ENCODE measurements at regions not wholly inside any gene's neighbourhood (a gene's known extent, or its start where the extent isn't known, plus 50 kb on each side); places are given as distances from the start of the nearest gene placed in this dataset.

DNA sequence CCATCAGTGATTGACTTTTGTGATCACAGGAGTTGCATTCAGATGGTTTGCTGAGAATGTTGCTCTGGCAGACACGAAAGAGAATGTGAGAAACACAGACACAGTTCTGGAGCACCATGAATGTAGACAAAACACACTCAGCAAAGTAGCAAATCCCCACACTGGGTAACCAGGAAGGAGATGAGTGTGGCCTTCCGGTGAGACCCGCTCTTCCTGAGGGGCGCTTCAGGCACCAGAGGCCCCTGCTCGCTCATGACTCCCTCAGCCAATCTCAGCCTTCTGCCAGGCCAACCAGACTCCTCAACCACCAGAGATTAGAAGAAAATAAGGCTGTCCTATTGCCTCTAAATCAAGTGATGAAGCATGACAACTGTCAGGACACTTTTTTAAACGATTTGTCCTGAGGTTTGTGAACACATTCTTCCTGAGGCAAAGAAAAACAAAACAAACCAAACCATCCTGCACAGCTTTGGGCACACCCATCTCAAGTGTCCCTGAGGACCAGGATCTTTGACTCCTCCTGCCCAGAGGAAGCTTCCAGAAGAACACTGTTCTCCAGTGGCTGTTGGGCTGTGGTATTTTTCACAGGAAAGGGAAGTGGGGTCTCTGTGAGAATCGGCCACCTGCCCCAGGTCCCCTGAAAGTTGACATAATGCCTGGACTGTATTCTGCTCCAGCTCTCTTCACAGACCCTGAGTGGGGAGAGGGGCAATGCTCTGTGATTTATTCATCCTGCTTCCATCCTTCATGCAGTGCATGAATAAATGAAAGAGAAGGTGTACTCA, 152.8 kb downstream of the BCL11A start:
- DNase-seq (ENCODE audit: low spot score) = no peak

DNA sequence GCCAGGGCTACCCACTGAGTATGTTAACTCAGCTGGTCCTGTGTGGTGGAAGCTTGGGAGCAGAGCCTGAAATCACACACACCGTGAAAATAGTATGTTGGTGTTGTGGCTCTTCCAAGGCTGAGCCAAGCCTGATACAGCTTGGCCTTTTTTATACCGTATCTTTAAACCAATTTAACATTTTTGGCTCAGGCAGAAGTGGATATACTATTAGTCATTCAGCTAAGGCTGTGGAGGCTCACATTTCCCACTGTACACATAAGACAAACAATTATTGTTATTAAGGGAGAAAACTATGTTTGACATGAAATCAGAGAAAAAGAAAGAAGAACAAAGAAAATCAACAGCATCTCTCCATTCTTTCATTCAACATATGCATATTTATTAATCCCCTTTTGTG, 159.0 kb downstream of the BCL11A start:
- DNase-seq (ENCODE audit: low spot score) = no peak

DNA sequence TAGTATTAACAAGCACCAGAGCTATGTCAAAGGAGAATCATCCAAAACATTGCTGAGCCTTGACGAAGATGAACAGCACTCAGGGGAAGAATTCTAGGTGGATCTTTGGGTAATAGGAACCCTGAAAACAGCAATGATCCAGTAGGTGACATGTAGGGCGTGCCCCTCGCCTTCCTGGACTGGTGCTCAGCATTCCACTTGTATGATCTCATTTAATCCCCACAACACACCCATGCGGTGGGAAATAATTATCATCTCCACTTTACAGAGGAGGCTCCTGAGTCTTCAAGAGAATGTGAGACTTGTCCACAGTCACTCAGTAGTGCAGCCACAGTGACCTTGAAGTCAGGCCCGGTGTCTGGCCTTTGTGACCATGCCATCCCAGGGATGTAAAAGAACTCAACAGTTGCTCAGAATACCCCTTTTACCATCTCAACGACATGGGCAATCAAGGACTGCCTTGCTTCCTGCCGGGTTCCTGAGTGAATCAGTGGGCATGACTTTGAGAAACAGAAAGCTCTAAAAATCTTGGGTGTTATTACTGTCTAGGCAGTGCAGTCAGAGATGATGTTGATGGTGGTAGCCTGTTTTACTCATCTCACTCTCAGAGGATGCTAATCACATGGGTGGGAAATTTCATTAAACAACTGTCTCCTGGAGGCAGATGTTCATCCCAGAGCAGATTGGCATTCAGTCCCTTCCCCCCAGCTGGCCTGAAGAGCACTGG, 161.6 kb downstream of the BCL11A start:
- no peak for DNase-seq (ENCODE audit: low spot score)

DNA sequence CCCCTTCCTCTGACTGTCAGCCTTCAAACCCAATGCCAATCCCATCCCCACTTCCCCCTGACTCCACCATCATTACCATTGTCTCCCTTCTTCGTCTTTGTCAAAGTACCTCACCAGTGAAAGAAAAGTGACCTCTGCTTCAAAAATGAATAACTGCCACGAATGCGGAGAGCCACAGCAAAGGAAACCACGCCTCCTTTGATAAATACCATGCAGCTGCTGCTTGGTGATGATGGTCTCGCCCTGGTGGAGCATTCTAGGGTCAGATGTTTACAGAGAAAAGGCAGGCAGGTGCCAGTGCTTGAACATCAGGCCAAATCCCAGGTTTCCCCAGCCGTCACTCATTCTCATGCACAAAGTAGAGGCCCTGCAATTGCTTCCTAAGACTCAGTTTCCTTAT, 162.2 kb downstream of the BCL11A start:
- no peak for DNase-seq (ENCODE audit: low spot score)

DNA sequence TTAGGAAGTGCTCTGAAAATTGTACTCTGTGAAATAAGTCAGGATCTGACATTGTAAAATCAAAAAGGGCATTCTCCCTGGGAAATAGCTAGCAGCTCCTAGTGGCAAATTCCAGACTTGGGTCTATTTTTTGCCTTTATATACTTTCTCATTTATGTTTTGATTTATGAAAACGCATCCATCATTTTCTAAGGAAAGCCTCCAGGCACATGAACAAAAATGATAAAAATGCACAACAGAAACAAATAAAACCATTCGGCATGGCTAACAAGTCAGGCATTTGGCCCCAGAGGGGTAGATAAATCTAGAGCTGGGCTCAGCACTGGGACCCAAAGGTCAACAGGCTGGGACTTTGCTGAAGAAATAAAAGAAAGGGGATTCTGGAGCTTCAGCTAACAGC, 167.0 kb downstream of the BCL11A start:
- no peak for DNase-seq (ENCODE audit: low spot score)

DNA sequence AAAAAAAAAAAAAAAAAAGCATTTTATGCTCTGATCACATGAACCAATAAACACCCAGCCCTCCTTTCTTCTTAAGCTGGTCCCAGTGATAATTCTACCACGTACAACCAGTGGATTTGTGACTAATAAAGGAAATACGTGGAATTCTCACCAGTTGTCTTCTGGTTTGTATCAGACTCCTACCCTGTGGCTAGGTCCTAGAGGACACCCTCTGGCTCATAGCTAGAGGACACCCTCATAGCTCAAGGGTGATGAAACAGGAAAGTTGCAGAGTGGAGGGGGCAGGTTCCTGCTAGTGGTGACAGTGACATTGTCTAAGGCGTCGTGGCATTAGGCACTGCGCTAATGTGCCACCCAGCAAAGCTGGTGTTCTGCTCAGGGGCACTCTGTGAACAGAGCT, 167.8 kb downstream of the BCL11A start:
- no peak for DNase-seq (ENCODE audit: low spot score)

DNA sequence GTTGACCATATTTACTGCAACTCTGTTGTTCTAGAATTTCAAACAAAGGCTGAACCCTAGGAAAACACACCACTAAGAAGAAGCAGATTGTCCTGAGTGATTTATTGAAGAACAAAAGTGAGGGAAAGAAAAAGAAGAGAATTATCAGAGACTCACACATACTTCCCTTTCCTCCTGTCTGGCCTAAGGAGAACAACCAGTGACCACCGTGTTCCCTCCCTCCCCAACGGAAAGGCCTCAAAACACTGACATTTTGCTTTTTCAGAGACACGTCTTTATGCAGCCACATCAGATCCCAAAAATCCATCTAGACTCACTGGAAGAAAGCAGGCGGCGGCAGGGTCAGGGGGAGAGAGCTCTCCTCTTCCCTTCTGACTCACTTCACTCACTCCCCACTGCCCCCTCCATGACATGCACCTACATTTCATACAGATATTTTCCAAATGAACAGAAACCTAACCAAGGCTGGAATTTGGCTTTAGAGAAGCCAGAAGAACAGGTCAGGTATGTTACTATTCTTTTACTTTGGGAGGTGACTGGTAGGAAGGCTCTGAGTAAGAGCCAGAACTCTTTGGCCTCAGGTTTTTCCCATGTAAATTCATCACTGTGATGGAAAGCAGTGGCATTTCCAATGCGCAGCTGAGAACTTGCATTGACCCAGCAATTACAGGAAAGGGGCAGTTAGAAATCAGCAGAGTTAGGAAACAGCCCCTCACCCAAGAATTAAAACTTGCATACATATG, 169.9 kb downstream of the BCL11A start:
- DNase-seq (ENCODE audit: low spot score) = no peak

DNA sequence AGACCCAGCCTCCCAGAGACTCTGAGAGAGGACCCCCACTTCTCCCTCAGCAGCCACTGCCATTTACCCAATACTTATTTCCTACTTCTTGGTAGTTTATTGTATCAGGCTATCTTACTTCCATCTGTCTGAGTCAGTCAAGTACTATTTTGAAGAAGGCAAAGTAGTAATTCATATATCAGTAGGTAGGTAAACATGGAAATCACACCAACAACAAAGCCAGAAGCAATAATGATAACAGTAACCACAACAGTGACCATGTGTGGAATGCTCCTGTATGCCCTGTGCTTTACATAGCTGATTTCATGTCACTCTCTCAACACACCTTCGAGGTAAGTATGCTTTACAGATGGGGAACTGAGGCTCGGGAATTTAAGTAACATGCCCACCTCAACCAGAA, 173.0 kb downstream of the BCL11A start:
- DNase-seq (ENCODE audit: low spot score) = no peak

DNA sequence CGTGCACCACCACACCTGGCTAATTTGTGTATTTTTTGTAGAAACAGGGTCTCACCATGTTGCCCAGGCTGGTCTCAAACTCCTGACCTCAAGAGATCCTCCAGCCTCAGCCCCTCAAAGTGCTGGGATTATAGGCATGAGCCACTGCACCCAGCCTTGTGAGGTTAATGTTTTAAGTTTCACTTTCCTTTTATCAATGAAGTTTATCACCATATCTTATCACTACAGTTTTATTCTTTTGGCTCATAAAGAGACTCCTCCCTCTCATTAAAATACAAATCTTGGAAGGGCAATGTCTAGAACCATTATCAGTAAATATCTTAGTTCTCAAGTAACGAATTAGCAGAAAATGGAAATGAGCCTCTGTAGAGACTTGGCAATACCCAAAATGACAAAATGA, 173.8 kb downstream of the BCL11A start:
- DNase-seq (ENCODE audit: low spot score) = no peak

DNA sequence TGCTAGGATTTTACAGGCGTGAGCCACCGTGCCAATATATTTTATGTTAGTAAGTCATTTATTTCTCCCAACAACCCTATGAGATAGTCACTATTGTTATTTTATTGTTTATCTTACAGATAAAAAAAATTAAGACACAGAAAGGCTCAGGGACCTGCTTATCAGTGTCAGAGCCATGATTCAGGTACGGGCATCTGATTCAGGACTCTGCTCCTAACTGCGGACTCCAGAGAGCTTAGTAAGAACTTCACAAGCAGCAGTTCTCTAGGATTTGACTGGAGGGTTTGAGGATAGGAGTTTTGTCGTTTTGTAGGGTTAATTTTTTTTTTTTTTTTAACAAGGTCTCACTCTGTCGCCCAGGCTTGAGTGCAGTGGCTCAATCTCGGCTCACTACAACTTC, 174.2 kb downstream of the BCL11A start:
- no peak for DNase-seq (ENCODE audit: low spot score)

DNA sequence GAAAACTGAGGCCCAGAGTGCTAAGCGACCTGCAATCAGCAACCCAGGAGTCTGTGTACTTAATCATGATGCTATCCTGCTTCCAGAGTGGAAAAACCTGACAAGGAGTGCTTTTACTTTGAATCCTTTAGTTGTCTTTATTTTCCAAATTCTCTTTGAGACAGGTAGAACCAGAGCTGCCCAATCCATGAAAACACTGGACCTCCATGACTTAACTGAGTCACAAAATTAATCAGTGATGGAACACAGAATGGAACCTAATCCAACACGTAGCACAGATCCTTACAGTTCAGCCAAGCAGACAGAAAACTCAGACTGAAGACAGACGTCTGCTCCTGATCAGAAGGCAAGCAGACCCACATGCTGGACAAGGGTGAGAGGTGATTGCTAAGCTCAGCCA, 175.6 kb downstream of the BCL11A start:
- no peak for DNase-seq (ENCODE audit: low spot score)

DNA sequence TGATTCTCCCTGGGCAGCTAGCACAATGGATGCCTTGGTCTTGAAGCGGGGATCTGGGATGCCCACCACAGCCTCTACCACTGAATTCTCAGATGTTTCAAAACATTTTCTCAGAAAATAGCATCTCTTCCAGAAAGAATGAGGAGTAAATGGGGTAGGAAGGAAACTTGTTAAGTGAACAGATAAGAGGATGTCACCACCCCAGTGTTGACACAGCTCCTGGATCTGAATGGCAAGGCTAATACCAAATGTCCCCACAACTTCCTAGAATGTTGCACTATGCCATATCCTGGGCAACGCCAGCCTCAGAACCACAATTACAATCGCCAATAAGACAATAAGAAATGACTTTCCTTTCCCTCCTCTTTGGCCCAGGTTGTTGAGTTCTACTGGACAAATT, 177.2 kb downstream of the BCL11A start:
- no peak for DNase-seq (ENCODE audit: low spot score)

DNA sequence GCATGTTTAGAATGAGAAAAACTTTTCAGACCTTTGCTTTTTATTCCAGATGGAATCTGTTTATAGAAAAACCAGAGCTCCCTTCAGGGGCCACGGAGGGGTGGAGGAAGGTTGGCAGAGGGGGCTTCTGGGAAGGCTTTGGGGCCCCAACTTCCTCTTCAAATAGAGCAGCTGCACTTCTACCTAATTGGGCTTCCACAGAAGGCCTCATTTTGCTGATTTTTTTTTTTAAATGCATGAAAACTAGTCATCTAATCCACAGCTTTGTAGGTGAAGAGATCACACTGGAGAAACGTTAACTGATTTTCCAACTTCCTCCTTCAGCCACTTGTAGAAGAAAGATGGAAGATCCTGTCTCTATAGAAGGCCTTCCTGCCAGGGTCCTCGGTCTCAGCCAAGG, 181.8 kb downstream of the BCL11A start:
- no peak for DNase-seq (ENCODE audit: low spot score)

DNA sequence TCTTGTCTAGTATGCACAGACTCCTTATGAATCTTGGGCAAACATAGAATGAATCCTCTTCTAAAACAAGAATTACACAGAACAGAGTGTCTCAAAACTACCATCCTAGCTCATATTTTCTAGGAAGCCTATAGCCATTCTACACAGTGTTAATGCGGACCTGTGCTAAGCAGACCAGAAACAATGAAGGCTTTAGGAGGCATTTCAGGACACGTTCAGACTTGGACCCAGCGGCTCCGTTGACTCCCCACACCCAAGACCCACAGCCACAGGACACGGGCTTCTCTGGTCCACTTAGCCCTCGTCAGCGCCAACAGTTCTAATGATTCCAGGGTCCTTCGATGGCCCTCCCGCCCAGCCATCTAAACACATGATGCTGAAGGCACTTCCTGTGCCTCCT, 182.2 kb downstream of the BCL11A start:
- DNase-seq (ENCODE audit: low spot score) = no peak

DNA sequence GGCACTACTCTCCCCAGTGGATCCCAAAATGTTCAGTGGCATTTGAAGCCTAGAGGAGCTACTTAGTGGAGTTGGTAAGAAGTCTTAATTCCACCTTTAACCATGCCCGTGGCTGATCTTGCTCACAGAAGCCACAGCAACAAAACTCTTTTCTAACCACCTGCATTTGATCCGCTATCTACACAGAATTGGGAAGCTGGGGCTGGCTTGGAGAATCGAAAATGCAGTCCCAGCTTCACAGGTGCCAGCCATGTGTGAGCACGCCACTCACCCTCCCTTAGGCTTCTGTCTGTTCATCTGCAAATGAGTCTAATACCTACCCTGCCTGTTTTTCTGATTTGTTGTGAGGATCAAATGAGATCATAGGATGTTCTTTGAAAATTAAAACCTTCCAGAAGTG, 182.6 kb downstream of the BCL11A start:
- DNase-seq (ENCODE audit: low spot score) = no peak

DNA sequence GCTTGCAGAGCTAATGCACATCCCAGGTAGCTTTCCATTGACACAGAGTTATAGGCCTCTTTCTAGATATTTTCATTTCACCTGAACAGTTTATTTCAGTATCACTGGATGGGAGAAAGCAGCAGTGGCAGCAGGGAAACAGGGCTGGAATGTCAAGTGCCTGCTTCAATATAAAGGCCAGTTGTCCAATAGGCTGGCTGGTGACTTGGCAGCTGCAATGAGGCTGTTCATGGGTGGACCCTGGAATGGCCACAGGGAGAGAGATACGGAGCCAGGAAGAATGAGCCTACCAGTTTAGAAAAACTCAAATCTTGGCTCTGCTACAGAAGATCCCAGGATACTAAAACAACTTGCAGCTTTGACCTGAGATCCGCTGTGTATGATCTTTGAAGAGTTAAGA, 185.0 kb downstream of the BCL11A start:
- DNase-seq (ENCODE audit: low spot score) = no peak

DNA sequence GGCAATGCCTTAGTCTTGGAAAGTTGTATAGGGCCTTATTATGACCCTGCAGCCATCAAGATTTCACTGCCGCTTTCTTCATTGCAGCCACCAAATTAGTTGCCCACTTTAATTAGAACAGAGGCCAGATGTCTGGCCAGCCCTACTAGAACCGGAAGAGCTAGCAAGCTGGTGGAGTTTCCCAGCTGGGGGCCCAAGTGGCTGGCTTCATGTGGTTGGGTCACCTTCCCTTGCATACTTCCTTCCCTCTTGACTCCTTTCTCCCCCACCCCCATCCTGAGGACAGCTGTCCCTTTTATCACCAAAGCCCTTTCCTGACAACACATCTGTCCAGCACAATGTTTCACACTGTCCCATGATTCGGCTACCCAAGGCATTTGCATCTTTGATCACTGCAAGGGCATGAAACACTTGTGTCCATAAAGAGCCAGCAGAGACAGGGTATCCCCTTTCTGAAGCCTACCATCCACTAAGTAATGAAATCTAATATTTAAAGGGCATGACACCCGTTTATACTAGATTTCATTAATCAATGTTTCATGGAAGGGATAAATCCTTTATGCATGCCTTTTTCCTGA, 187.2 kb downstream of the BCL11A start:
- DNase-seq (ENCODE audit: low spot score) = no peak

DNA sequence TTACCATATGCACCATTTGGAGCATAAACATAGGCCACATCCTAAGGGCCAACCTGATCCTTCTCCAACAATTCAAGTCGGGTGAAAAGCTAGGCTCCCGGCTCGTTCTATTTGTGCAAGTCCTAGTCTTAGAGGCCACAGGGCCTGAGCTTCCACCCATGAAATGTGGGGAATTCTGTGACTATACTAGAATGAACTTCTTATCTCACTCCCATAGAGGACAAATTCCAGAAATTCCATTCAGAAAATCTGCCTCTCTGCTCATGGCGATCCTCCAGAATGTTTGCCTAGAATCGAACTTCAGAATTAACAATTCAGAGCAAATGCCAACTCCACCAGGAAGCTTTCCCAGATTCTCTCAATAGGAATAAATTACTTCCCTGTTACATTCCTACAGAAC, 187.9 kb downstream of the BCL11A start:
- DNase-seq (ENCODE audit: low spot score) = no peak

DNA sequence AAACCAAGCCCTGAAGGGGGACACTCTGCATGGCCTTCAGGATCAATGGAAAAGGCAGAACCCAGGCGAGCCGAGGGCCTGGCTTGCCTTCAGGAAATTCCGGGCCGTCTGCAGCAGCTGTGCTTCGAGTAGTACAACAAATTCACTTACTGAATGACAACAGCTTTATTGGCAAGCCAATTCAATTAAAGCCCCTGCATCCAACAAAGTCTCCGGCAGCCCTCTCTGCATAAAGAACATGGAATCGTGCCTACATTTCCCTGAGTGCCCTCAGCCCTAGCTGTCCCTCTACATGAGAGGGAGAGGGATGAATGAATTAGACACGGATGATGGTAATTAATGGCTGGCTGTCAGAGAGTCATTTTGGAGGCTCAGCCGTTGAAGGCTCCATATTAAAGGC, 189.0 kb downstream of the BCL11A start:
- no peak for DNase-seq (ENCODE audit: low spot score)

DNA sequence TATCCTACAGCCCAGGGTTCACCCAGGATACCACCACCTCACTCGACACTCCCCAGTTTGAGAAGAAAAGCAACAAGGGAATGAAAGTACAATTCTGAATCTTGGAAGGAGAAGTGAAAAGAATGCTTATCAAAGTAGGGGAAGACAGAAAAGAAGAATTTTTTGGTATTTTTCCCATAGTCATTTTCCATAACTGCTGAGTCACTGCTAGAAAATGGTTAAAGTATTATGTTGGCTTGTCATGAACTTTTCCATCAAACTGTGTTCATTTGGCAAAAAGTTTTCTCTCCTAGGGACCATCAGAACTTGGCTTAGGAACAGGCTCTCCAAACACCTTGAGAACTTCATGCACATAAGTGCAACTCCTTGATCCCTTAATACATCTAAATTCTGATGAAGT, 192.0 kb downstream of the BCL11A start:
- no peak for DNase-seq (ENCODE audit: low spot score)

DNA sequence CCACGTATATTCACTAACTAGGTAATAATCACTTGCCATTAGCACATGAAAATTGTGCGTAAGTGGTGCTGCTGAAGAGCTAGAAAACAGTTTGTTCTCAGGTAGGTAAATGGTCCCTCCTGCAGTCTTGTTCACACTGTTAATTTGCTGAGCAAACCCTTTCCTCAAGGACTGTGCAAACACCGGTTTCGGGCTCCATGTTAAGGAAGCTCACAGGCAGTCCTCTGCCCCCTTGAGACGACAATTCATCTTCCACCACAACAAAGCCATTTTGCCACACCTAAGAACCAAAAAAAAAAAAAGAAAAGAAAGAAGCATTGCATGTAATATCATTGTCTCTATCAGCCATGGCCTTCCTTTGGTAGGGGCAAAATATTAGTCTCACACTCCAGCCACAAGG, 193.9 kb downstream of the BCL11A start:
- no peak for DNase-seq (ENCODE audit: low spot score)

DNA sequence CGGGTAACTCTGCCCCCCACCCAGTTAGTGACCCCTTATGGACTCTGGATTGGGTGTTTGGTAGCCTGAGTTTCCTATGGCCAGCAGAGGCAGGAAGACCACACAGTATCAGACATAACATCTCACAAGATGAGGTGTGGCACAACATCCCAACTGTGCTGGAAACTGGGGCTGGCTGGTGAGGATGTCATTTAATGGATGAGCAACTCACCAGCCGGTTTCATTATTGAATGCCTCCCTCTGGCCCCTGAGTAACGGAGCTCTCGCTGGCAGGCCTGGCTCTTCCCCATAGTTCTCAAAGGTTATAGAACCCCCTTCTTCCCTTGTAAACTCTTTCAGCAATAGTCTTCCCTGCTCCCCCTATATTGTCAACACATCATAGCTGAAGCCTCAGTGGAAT, 195.0 kb downstream of the BCL11A start:
- DNase-seq (ENCODE audit: low spot score) = no peak

DNA sequence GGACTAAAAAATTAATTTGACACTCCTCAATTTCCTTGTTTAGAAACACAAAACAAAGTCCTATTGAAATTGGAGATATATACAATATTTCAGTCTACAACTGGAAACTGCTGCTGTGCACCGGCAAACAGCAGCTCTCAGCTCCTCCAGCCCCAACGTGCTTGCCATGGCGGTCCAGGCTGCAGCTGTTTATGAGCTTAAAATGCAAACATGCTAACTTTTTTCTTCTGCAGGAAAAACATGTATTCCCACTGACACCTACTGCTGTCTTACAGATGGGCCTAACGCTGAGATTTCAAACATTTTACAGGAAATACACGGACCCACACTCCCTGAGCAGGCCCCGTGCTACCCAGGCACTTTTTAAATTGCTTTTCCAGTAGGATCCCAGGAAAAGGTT, 195.5 kb downstream of the BCL11A start:
- DNase-seq (ENCODE audit: low spot score) = no peak

All from iPS-NIHi11 (cell line).